H9 (cell line): ENCODE measurements at regions not wholly inside any gene's neighbourhood (a gene's known extent, or its start where the extent isn't known, plus 50 kb on each side); places are given as distances from the start of the nearest gene placed in this dataset.

ENCODE experiments used
- DNase-seq: peaks from one replicate; pipeline ENCODE4 v3.0.0-alpha.2; 2017
- H2AFZ ChIP-seq: one replicate; pipeline ENCODE4 v1.6.1; 2013; ENCODE audit warnings: mild to moderate bottlenecking, low read length, control low read depth, moderate library complexity
- H2AK5ac ChIP-seq: 2 replicates; pipeline ENCODE4 v1.6.1; 2013; ENCODE audit warnings: low read length, control low read depth, mixed read lengths; ENCODE audit not compliant: insufficient read length
- H2BK120ac ChIP-seq: one replicate; pipeline ENCODE4 v1.6.1; 2013; ENCODE audit warnings: low read depth, mild to moderate bottlenecking, low read length, control low read depth, inconsistent platforms; ENCODE audit not compliant: poor library complexity, severe bottlenecking
- H2BK12ac ChIP-seq: 2 replicates; pipeline ENCODE4 v1.6.1; 2013; ENCODE audit warnings: low read length, control low read depth, mixed read lengths, low read depth; ENCODE audit not compliant: insufficient read length
- H2BK15ac ChIP-seq: 2 replicates; pipeline ENCODE4 v1.6.1; 2013; ENCODE audit warnings: low read depth, low read length, control low read depth
- H2BK20ac ChIP-seq: one replicate; pipeline ENCODE4 v1.6.1; 2013; ENCODE audit warnings: low read depth, mild to moderate bottlenecking, low read length, control low read depth, inconsistent platforms; ENCODE audit not compliant: poor library complexity, severe bottlenecking
- H2BK5ac ChIP-seq: 2 replicates; pipeline ENCODE4 v1.6.1; 2013; ENCODE audit warnings: low read length, control low read depth, mixed read lengths; ENCODE audit not compliant: insufficient read length
- H3K14ac ChIP-seq: 2 replicates; pipeline ENCODE4 v1.6.1; 2013; ENCODE audit warnings: low read length, control low read depth; ENCODE audit not compliant: insufficient read depth
- H3K18ac ChIP-seq: 2 replicates; pipeline ENCODE4 v1.6.1; 2013; ENCODE audit warnings: low read depth, mild to moderate bottlenecking, mixed read lengths, low read length, control low read depth; ENCODE audit not compliant: insufficient read length
- H3K23ac ChIP-seq: 2 replicates; pipeline ENCODE4 v1.6.1; 2013; ENCODE audit warnings: low read length, control low read depth, mixed read lengths, low read depth; ENCODE audit not compliant: insufficient read length
- H3K23me2 ChIP-seq: 2 replicates; pipeline ENCODE4 v1.6.1; 2013; ENCODE audit warnings: low read depth, mild to moderate bottlenecking, mixed read lengths, low read length, control low read depth; ENCODE audit not compliant: insufficient read length, poor library complexity, severe bottlenecking
- H3K27ac ChIP-seq: 2 replicates; pipeline ENCODE4 v1.5.1; 2013; ENCODE audit warnings: low read length, control low read depth, mixed read lengths, low read depth; ENCODE audit not compliant: insufficient read length
- H3K27me3 ChIP-seq: 2 replicates; pipeline ENCODE4 v1.6.1; 2013; ENCODE audit warnings: low read length, control low read depth, inconsistent platforms; ENCODE audit not compliant: insufficient read depth
- H3K4ac ChIP-seq: 2 replicates; pipeline ENCODE4 v1.6.1; 2013; ENCODE audit warnings: low read depth, mild to moderate bottlenecking, control low read depth, inconsistent platforms, low read length, moderate library complexity
- H3K4me1 ChIP-seq: 2 replicates; pipeline ENCODE4 v1.6.1; 2013; ENCODE audit warnings: low read length, control low read depth, inconsistent platforms; ENCODE audit not compliant: insufficient read depth
- H3K4me2 ChIP-seq: 2 replicates; pipeline ENCODE4 v1.6.1; 2013; ENCODE audit warnings: low read length, control low read depth, mixed read lengths; ENCODE audit not compliant: insufficient read length, insufficient read depth
- H3K56ac ChIP-seq: 2 replicates; pipeline ENCODE4 v1.6.1; 2013; ENCODE audit warnings: low read depth, mild to moderate bottlenecking, mixed read lengths, low read length, control low read depth; ENCODE audit not compliant: insufficient read length
- H3K79me1 ChIP-seq: 2 replicates; pipeline ENCODE4 v1.6.1; 2013; ENCODE audit warnings: low read depth, mild to moderate bottlenecking, moderate library complexity, low read length, control low read depth, inconsistent platforms; ENCODE audit not compliant: insufficient read depth, poor library complexity, severe bottlenecking
- H3K79me2 ChIP-seq: 2 replicates; pipeline ENCODE4 v1.6.1; 2013; ENCODE audit warnings: low read length, control low read depth, inconsistent platforms; ENCODE audit not compliant: insufficient read depth
- H3K9ac ChIP-seq: 2 replicates; pipeline ENCODE4 v1.6.1; 2013; ENCODE audit warnings: low read length, control low read depth, mixed read lengths; ENCODE audit not compliant: insufficient read length; ENCODE audit errors: extremely low read depth
- H3K9me3 ChIP-seq: one replicate; pipeline ENCODE4 v1.6.1; 2013; ENCODE audit warnings: low read depth, low read length, inconsistent platforms; ENCODE audit not compliant: control insufficient read depth
- H3T11ph ChIP-seq: one replicate; pipeline ENCODE4 v1.6.1; 2013; ENCODE audit warnings: mild to moderate bottlenecking, low read length, control low read depth, inconsistent platforms
- H4K20me1 ChIP-seq: one replicate; pipeline ENCODE4 v1.6.1; 2013; ENCODE audit not compliant: control insufficient read depth, insufficient read length, insufficient read depth
- H4K5ac ChIP-seq: 2 replicates; pipeline ENCODE4 v1.6.1; 2013; ENCODE audit warnings: low read depth, mild to moderate bottlenecking, mixed read lengths, low read length, control low read depth; ENCODE audit not compliant: insufficient read length
- H4K8ac ChIP-seq: replicated peaks from 2 replicates; pipeline ENCODE4 v1.6.1; 2013; ENCODE audit warnings: low read length, control low read depth, mixed read lengths, low read depth; ENCODE audit not compliant: insufficient read length
- H4K91ac ChIP-seq: 2 replicates; pipeline ENCODE4 v1.6.1; 2013; ENCODE audit warnings: low read depth, mild to moderate bottlenecking, moderate library complexity, mixed read lengths, low read length, control low read depth; ENCODE audit not compliant: insufficient read length
- H3K27ac Mint-ChIP-seq, 3 experiments: 2 replicates in 2 of 3; 3 replicates in 1 of 3; pipeline ENCODE4 v1.8.0; 2020 to 2021; ENCODE audit warnings: mixed read lengths in 3 of 3, mild to moderate bottlenecking in 1 of 3, moderate library complexity in 1 of 3
- H3K27me3 Mint-ChIP-seq: 2 replicates; pipeline ENCODE4 v1.8.0; 2021; ENCODE audit warnings: low read depth, mild to moderate bottlenecking, moderate library complexity, mixed read lengths
- H3K36me3 Mint-ChIP-seq, 3 experiments: 2 replicates in 2 of 3; 3 replicates in 1 of 3; pipeline ENCODE4 v1.8.0; 2020 to 2021; ENCODE audit warnings: low read depth in 3 of 3, mixed read lengths in 3 of 3; ENCODE audit not compliant: insufficient read depth in 1 of 3
- H3K4me1 Mint-ChIP-seq, 2 experiments: 2 replicates each; pipeline ENCODE4 v1.8.0; 2020; ENCODE audit warnings: mixed read lengths in 2 of 2
- H3K4me3 Mint-ChIP-seq, 2 experiments: 2 replicates in 1 of 2; 3 replicates in 1 of 2; pipeline ENCODE4 v1.8.0; 2020 to 2021; ENCODE audit warnings: mild to moderate bottlenecking in 2 of 2, mixed read lengths in 2 of 2, moderate library complexity in 1 of 2
- H3K9me3 Mint-ChIP-seq, 2 experiments: 2 replicates in 1 of 2; 3 replicates in 1 of 2; pipeline ENCODE4 v1.8.0; 2020; ENCODE audit warnings: mild to moderate bottlenecking in 2 of 2, mixed read lengths in 2 of 2, moderate library complexity in 1 of 2
- CTCF ChIP-seq: fragments of 200-600 bp; sonication (generic); conservative IDR thresholded peaks from 3 replicates; pipeline ENCODE4 v1.8.0; 2021; ENCODE audit warnings: antibody characterized with exemption, mild to moderate bottlenecking
- WGBS: extraction: QIAGEN DNeasy Blood & Tissue Kit; methylation state at CpG from one replicate; pipeline ENCODE4 v1.1.7; 2013; ENCODE audit warnings: missing lambda C conversion rate, low lambda C conversion rate, mixed read lengths; ENCODE audit not compliant: insufficient read length; ENCODE audit errors: extremely low coverage; 5-methylcytosine and 5-hydroxymethylcytosine counted together

- H3K27me3 ChIP-seq: no peaks in the 10 kb centered on the region
- H3K23me2 ChIP-seq: no peaks in the 10 kb centered on the region
- H3K9ac ChIP-seq: no peak overlapping the region
- H2AK5ac ChIP-seq: no peak overlapping the region
- Mint-ChIP-seq H3K4me3 (no peak overlapping the region), H3K27ac (no peak overlapping the region), H3K4me1 (no peaks in the 10 kb centered on the region), H3K27me3 (no peaks in the 10 kb centered on the region), H3K36me3 (no peaks in the 10 kb centered on the region), H3K9me3 (peaks cover 0 to under 1% of the 10 kb centered on the region in 2 experiments; a peak in 2 of 5 replicates)
- H3K4me1 ChIP-seq: no peaks in the 10 kb centered on the region
- no peak overlapping the region for H3K56ac ChIP-seq
- no peak overlapping the region for H4K91ac ChIP-seq
- no peak overlapping the region for H2BK12ac ChIP-seq
- H3K4ac ChIP-seq: no peak overlapping the region
- H2AFZ ChIP-seq: no peak overlapping the region
- no peak overlapping the region for H2BK120ac ChIP-seq
- no peak overlapping the region for H3K18ac ChIP-seq
- TF ChIP-seq CTCF: no peak
- H2BK5ac ChIP-seq: no peak overlapping the region
- no peak overlapping the region for H3K14ac ChIP-seq
- H4K8ac ChIP-seq: no peak overlapping the region
- no peaks in the 10 kb centered on the region for H3K79me2 ChIP-seq
- no peak overlapping the region for H3K4me2 ChIP-seq
- no peaks in the 10 kb centered on the region for H3K79me1 ChIP-seq
- no peak overlapping the region for H4K5ac ChIP-seq
- H4K20me1 ChIP-seq: no peaks in the 10 kb centered on the region
- no CpG with 5 or more reads among the region's 1 CpG for WGBS
- no peak overlapping the region for H3K27ac ChIP-seq
- H3T11ph ChIP-seq: no peak overlapping the region
- H3K9me3 ChIP-seq: no peaks in the 10 kb centered on the region
- no peak overlapping the region for H3K23ac ChIP-seq
- no peak overlapping the region for H2BK15ac ChIP-seq
- DNase-seq: no peak
- H2BK20ac ChIP-seq: no peak overlapping the region
Measured at GRCh38 chr4:178664621-178665020, 1222.4 kb upstream of the AGA start.
